GM18498 (cell line): ENCODE measurements at regions not wholly inside any gene's neighbourhood (a gene's known extent, or its start where the extent isn't known, plus 50 kb on each side); places are given as distances from the start of the nearest gene placed in this dataset.

Source experiments
- ATAC-seq: cut with Tn5 transposase; IDR thresholded peaks from one replicate; pipeline ENCODE4 v1.9.1; 2021; ENCODE audit warnings: mild to moderate bottlenecking, moderate library complexity; ENCODE audit not compliant: unreplicated experiment

DNA sequence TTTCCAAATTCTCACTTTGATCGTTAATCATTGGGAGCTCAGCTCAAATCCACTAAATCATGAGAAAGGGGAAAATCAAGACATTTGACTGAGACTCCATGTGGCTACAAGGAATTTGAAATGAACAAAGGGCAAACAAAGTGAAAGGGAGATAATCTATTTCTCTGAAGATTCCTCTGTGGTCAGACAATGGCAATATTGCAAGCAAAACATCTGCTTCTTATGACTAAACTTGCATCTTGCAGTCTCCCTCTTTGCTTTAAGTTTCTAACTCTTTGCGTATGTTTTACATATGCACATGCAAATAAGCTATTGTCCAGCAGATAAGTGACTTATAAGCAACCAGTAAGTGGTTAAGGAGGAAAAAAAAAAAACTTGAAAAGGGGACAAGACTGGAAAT lies 299.1 kb upstream of the NXPH2 start:
- ATAC-seq = no peak

DNA sequence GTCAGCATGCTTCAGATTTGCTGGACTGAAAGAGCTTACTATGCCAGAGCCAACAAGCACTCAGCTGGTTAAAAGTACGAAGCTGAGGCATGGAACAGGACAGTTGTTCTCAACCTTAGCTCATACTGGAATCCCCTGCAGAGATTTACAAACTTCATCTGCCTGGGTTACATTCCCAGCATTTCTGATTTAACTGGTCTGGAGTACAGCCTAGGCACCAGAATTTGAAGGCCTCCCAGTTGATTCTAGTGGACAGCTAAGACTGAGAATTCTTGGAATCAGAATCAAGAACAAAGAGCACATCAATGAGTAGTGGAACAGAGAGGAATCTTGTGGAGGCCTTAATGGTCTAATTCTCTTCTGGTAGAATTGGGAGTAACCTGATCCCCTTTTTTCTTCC lies 298.2 kb upstream of the NXPH2 start:
- no peak for ATAC-seq

DNA sequence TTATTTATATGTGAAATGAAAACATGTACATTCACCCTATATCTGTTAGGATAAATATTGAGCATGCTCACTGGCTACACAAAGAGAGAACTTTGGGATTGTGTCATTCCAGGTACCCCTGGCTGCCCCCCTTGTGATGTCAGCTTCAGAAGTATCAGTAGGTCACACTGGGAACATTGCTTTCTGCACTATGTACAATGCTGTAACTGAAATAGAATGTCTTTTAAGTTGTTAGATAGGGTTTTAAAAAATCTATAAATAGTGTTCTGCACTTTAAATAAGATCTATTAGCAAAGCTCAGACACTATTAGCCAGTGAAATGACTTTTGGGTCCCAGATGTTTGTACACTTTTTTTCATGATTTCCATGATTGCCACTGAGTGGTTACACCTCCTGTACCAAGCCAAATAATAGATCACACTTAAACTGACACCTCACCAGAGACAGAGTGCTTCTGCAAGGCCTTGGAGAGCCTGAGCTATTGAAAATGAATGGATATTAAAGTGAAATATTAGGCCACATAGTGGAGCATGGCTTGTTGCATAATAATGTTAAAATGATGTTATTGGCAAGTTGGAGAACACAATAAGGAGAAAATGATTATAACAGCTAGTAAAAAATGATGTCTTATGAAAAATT lies 297.0 kb upstream of the NXPH2 start:
- ATAC-seq = no peak

DNA sequence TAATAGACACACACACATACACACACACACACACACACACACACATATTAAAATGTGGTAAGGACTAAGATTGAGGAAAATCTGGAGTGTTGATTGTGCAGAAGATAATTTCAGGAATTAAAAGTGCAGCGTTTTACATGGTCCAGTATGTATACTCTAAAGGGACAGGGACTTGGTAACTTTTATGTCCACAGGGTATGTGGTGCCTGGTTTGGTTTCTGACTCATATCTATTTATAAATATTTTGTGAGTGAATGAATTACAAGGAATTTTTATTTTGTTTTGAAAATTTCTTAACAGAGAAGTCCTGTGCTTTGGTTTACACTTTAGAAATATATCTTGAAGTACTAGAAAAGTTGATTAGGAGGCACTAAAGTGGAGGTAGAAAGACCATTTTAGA lies 287.7 kb upstream of the NXPH2 start:
- no peak for ATAC-seq

DNA sequence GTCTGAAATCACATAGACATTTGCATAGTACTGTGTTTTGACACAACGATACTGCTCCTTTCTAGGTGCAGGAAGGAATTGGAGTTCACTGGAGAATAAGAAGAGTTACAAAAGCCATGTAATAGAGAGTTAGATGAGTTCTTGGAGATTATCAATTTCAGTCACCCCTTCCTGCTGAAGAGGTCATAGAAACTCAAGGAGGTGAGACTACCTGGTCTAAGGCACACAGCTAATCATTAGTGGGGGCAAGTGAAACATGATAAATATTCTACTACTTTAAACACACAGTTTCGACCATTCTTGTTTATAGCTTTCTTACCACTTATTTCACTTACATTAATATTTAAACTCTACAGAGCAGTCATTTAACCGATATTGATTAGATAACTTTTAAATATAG lies 286.9 kb upstream of the NXPH2 start:
- no peak for ATAC-seq

DNA sequence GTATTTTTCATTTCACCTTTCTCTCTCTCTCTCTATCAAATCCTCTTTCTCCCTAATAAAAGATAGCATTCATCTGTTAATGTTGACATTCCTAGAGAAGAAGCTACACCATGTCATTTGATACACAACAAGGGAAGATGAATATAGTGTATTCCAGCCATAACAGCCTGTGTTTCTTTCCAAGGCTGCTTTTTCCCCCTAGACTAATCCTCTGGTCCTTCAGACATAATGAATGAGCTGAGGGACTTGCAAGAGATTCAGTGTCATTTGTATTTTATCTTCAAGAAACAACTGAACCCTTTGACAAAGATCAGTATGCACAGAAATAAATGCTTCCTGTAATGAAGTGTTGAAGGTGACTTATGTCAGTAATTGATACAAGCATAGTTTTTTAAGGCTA lies 284.0 kb upstream of the NXPH2 start:
- no peak for ATAC-seq

DNA sequence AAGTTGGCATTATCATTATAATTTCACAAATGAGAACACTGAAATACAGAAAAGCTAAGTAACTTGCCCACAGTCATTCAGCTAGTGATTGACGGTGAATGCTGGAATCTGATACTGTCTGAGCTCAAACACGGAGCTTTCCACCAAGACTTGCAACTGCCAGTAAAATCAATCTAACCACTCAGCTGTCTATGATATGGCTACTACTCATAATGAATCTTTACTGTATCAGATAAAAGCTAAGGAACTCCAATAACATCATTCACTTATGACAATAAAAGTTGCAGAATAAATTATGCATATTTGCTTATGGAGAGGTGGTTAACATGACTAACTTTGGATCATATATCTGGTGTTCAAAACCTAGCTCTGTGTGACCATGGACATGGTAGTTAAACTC lies 279.4 kb upstream of the NXPH2 start:
- ATAC-seq = no peak

DNA sequence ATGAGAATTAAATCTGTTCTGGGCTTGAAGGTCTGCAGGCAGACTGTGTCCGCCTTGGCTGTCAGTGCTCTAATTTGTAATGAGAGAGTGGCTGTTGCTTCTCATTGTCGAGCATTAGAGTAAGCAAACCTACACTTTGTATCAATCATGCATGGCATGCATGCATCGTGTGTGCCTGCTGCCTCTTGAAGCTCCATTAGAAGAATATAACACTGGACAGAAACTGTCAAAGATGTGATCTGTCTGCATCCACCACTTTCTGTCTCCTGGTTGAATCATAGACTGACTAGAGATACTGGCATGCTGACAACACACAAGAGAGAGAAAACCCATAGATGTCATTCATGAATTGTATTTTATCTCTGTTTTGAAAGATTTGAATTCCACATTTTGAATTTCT lies 275.0 kb upstream of the NXPH2 start:
- ATAC-seq = no peak

DNA sequence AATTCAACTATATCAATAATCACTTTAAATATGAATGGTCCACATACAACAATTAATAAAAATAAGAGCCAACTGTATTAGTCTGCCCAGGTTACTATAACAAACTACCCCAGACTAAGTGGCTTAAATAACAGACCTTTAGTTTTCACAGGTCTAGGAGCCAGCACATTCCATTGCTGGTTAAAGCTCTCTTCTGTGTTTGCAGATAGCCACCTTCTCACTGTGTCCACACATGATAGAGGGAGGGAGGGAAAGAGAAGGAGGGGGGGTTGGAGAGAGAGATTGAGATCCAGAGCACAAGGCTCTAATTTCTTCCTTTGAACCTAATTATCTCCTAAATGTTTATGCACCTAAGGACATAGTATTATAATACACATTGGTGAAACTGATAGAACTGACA lies 267.8 kb upstream of the NXPH2 start:
- no peak for ATAC-seq

DNA sequence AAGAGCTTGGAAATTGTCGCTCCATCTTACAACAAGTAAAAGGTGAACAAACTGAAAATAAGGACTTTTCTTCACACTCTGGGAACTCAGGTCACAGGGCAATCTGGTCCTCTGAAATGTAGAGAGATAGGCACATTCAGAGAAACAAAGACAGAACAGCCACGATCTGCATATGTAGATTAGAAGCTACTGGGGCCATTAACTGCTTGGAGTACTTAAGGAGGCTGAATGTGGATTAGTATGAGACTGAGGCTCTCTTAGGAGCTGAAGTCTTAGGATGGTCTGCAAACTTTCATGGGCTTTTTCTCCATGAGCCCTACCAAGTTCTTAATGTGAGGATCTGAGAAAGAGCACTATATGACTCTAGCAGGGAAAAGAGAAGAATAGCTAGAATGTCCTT lies 265.3 kb upstream of the NXPH2 start:
- no peak for ATAC-seq

DNA sequence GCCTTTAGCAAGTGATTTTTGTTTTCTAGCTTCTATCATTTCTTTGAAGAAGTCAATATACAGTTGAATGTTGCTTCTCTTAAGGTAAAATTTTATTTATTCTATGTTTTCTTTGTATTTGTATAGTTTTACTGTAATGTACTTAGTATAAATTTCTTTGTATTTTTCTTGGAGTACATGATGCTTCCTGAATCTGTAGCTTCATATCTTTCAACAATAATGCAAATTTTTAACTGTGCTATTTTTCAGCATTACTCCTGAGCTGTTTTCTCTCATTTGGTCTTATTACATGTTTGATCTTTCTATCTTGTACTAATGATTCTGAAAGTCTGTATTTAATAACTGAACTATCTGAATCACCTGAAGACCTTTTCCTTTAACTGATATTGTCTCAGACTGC lies 253.9 kb upstream of the NXPH2 start:
- ATAC-seq = no peak

DNA sequence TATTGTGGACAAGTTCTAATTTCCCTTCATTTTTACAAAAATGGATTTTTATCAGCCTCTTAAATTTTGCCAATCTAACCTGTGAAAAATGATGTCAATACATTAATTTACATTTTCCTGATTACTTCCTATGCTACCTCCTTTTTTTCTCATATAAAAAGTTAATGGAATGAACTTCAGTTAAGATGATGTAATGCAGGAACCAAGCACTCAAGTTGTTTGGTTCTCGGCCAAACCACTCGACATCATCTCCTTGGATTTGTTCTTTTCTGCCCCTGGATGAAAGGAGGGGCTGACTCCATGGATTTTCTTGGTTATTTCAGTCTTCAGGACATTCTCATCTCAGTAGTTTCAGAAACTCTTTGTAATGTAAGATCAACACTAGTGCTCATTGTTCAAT lies 253.1 kb upstream of the NXPH2 start:
- ATAC-seq = no peak

DNA sequence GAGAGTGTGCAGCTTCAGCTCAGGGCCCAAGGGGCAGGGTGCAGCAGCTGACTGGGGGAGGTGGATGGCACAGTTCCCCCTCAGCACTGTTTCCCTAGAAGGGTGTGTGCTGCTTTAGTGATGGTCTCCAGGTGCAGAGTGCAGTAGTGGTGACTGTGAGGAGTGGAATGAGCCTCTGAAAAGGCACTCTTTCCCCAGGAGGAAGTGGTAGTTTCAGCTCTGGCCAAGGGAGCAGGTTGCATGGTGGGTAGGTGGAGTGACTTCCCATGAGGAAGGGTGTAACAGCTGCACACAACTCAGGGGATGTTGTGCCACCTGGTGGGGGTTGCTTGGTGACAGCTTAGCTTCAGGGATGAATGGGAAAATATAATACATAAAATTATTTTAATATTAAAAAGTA lies 251.5 kb upstream of the NXPH2 start:
- no peak for ATAC-seq

DNA sequence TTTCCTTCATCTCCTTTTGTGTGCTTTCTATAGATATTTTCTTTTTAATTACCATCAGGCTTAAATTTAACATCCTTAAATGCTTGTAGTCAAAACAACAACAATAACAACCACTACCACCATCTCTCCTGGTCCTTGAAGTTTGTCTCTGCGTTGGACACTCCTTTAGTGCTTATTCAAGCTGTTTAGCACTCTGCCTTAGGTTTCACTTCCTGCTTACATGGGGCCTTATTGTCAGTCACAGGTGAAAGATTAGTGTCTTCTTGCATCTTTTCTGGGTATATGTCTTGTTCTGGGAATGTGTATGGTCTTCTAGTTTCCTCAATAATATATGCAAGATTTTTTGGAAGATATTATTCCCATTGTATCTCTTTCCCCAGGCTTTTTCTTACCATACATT lies 240.1 kb upstream of the NXPH2 start:
- ATAC-seq = no peak

DNA sequence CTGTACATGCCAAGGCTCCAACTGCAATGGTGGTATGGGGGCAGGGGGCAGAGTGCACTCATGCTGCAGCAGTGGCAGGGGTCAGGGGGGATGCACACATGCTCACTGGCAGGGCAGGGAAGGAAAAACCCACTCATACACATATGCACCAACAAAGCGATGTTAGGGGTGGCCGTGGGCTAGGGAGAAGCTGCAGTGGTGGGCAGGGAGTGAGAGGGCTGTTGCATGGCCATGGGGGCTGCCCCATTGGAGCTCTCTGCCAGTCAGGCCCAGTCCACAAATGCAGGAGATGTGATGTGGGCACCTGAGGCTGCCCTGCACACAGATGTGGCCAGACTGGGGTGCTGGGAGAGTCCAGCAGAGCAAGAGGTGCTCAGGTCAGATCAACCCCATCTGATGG lies 238.1 kb upstream of the NXPH2 start:
- ATAC-seq = no peak

DNA sequence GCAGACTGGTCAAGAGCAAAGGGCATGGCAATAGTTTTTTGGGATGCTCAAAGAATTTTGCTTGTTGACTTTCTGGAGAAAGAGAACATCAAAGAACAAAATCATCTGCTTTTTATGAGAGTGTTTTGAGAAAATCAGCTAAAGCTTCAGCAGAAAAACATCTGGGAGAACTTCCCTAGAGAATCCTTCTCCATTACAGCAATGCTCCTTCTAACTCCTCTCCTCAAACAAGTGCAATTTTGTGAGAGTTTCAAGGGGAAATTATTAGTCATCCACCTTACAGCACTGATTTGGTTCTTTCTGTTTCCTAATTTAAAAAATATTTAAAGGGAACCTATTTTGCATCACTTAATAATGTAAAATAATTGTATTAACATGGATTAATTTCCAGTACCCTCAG lies 226.9 kb upstream of the NXPH2 start:
- no peak for ATAC-seq

DNA sequence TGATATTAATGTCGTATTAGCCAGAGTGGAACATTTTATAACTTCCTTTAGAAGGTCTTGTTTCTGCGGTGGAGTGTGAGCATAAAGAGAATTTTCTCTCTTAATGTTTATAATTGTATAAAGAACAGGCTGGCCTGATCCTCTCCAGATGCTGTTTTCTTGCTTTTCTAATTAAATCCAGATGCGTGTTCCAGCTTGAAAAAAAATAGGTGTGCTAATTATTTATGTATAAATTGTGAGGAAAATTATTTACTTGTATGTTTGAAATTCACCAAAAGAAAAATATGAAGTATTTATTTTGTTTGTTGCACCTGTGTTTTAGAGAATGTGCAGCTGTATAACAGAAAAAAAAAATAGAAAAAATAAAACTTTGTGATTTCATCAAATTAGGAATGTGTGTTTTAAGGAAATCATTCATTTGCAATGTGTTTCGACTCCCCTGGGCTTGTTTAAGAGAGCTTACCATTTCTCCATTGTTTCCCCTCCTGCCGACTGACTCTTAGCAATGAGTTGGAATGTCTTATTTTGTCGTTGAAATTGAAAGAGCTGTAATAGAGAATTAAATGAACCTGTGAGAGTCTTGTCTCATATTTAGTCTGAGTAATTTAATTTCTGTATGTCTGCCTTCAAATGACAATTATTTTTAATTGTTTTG lies 220.1 kb upstream of the NXPH2 start:
- no peak for ATAC-seq

DNA sequence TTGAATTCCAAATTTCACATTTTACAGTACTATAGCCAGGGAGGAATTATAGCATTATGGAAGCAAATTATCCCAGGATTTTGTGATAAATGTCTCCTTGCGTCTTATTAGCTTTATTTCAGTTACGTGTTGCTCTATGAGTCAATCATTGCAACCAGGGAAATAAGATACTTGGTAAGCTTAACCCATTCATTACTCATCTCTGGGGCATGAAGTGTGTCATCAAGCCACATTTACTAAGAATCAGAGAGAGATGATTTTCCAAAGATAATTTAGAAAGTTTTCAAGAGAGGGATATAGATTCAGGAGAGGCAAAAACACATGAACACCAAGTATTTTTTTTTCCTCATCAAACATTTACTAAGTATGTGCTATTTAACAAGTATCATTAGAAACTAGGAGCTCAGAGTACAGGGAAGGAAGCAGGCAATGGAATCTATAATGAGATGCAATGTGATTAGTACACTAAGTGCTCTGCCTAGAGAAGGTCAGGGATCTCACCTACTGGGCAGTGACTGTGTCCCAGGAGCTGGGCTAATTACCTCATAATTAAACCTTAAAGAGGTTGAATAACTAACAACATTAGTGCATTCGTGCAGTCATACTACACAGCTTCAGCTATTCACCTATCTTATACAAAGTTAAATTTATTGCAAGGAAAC lies 217.8 kb upstream of the NXPH2 start:
- no peak for ATAC-seq

DNA sequence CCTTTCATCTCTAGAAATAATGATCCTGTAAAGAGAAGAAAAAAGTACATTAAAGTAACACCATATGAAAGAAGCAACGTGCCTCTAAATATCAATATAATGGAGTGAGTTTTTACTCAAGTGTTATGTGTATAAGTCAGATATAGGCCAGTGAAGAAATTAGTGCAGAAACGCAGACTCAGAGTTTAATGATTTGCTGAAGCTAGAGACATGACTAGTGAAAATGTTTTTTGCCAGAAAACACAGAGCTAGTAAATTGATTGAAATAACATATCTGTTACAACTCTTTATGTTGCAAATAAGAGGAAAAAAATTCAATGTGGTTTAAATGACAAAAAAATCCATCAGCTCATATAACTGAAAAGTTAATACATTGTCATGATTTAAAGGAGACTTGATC lies 217.2 kb upstream of the NXPH2 start:
- no peak for ATAC-seq

DNA sequence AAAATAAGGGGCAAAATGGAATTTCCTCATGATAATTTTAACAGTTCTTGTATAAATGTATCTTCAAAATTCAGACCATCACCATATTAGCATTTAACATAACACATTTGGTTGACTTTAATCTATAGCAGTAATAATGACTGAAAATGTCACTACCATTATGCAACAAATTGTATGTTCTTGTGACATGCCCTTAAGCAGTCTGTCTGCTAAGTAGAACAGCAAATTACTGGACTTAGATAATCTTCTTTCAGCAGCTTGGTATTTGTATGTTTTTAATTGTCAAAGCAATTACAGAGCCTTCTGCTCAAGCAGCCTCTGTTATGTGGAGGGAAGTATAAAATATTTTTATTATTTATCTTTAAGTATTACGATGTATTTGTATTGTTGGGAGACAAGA lies 214.3 kb upstream of the NXPH2 start:
- no peak for ATAC-seq

DNA sequence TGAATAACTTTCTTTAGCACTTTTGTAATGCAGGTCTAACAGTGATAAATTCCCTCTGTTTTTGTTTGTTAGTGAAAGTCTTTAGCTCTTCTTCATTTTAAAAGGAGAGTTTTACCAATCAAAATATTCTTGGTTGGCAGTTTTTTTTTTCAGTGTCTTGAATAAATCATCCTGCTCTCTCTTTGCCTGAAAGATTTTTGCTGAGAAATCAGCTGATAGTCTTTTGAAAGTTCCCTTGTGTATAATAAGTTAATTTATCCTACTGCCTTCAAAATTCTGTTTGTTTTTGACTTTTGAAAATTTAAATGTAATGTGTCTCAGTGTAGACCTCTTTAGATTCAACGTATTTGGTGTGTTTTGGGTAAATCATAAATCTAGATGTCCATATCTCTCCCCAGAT lies 205.7 kb upstream of the NXPH2 start:
- ATAC-seq = no peak

DNA sequence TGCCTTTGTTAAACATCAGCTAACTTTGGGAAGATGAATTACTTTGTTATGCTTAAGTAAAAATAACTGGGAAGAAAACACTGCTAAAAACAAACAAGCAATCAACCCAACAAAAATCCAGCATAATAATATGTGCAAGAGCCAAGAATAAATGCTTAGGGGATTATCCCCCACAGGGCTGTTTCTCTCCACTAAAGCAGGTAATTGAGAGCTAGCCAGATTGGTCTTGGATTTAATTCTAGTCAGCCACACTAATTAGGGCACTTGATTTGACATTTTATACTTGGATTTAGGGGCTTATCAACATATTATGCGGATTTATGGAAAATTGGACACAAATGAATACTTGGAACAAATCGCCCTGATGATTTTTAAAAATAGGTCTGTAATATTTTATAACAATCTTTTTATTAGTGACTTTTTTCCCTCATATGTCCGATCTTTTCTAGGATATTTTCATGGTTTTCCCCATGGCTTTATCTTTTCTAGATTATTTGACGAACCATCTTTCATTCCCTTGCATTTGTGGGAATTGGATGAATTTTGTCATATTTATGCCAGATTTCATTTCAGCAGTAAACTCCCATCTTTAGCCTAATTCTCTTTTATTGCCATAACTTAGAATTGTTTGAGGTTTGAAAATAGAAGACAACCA lies 199.1 kb upstream of the NXPH2 start:
- no peak for ATAC-seq
